CD14-positive monocyte (primary cell): ENCODE measurements at regions not wholly inside any gene's neighbourhood (a gene's known extent, or its start where the extent isn't known, plus 50 kb on each side); places are given as distances from the start of the nearest gene placed in this dataset.

Experiments used
- DNase-seq, 3 donors: peaks; one replicate each; pipeline ENCODE4 v3.0.0-alpha.2; 2011 to 2022
- H2AFZ ChIP-seq: 2 replicates; pipeline ENCODE4 v1.6.0; 2012; ENCODE audit warnings: mild to moderate bottlenecking, low read depth, low read length, inconsistent platforms; ENCODE audit not compliant: insufficient read depth, poor library complexity, severe bottlenecking
- H3K27ac ChIP-seq, 2 donors: 1 replicate in 1 of 2; 2 replicates in 1 of 2; pipeline ENCODE4 v1.5.1; 2012 to 2013; ENCODE audit warnings: low read length in 2 of 2, control low read depth in 1 of 2, inconsistent platforms in 1 of 2, low read depth in 1 of 2, mild to moderate bottlenecking in 1 of 2
- H3K27me3 ChIP-seq, 2 donors: one replicate each; pipeline versions ENCODE4 v1.6.0 to v1.6.1; 2011 to 2013; ENCODE audit warnings: low read length in 2 of 2; ENCODE audit not compliant: control insufficient read depth in 2 of 2, insufficient read depth in 2 of 2
- H3K36me3 ChIP-seq, 2 donors: replicated peaks in 1 of 2; 1 replicate in 1 of 2; 2 replicates in 1 of 2; pipeline versions ENCODE4 v1.5.1 to v1.6.1; 2012 to 2013; ENCODE audit warnings: low read length in 2 of 2, control low read depth in 1 of 2, inconsistent platforms in 1 of 2, mild to moderate bottlenecking in 1 of 2; ENCODE audit not compliant: insufficient read depth in 2 of 2, control insufficient read depth in 1 of 2
- H3K4me1 ChIP-seq, 2 donors: 1 replicate in 1 of 2; 2 replicates in 1 of 2; pipeline versions ENCODE4 v1.5.1 to v1.6.1; 2012 to 2013; ENCODE audit warnings: low read length in 2 of 2, control low read depth in 1 of 2, inconsistent platforms in 1 of 2, mild to moderate bottlenecking in 1 of 2, moderate library complexity in 1 of 2; ENCODE audit not compliant: insufficient read depth in 2 of 2, control insufficient read depth in 1 of 2
- H3K4me2 ChIP-seq: replicated peaks from 2 replicates; pipeline ENCODE3; 2012; ENCODE audit warnings: low read length, moderate library complexity, mild to moderate bottlenecking; ENCODE audit not compliant: poor library complexity, severe bottlenecking; ENCODE audit errors: extremely low read depth
- H3K4me3 ChIP-seq, 3 experiments: fragments of 200-600 bp in 1 of 3; sonication (generic) in 1 of 3; replicated peaks in 1 of 3; 1 replicate in 2 of 3; 2 replicates in 1 of 3; pipeline ENCODE4 v1.5.1; 2011 to 2013; ENCODE audit warnings: low read length in 3 of 3, mild to moderate bottlenecking in 3 of 3, control low read depth in 2 of 3, low read depth in 2 of 3, inconsistent platforms in 1 of 3, moderate library complexity in 1 of 3
- H3K79me2 ChIP-seq: 2 replicates; pipeline ENCODE4 v1.6.0; 2012; ENCODE audit warnings: mild to moderate bottlenecking, control low read depth, inconsistent platforms, low read length, moderate library complexity; ENCODE audit not compliant: insufficient read depth
- H3K9ac ChIP-seq: 2 replicates; pipeline ENCODE4 v1.6.0; 2017; ENCODE audit warnings: low read length, mild to moderate bottlenecking; ENCODE audit not compliant: insufficient read depth, poor library complexity, severe bottlenecking
- H3K9me3 ChIP-seq, 2 donors: replicated peaks in 1 of 2; 1 replicate in 1 of 2; 2 replicates in 1 of 2; pipeline versions ENCODE4 v1.5.1 to v1.6.1; 2012 to 2013; ENCODE audit warnings: low read length in 2 of 2, control low read depth in 1 of 2; ENCODE audit not compliant: control insufficient read depth in 1 of 2, insufficient read depth in 1 of 2
- H4K20me1 ChIP-seq: 2 replicates; pipeline ENCODE4 v1.6.0; 2012; ENCODE audit warnings: mild to moderate bottlenecking, low read length, control low read depth, moderate library complexity; ENCODE audit not compliant: insufficient read depth
- H3K27ac Mint-ChIP-seq, 7 donors: one replicate each; pipeline ENCODE4 v1.8.0; 2020; ENCODE audit warnings: mild to moderate bottlenecking in 7 of 7, mixed read lengths in 7 of 7, moderate library complexity in 6 of 7, inconsistent platforms in 2 of 7
- H3K27me3 Mint-ChIP-seq, 3 donors: one replicate each; pipeline ENCODE4 v1.8.0; 2021 to 2022; ENCODE audit warnings: low read depth in 3 of 3, mild to moderate bottlenecking in 3 of 3, mixed read lengths in 3 of 3, moderate library complexity in 3 of 3, inconsistent platforms in 1 of 3
- H3K36me3 Mint-ChIP-seq, 2 donors: one replicate each; pipeline ENCODE4 v1.8.0; 2020; ENCODE audit warnings: mixed read lengths in 2 of 2, inconsistent platforms in 1 of 2, mild to moderate bottlenecking in 1 of 2
- H3K4me1 Mint-ChIP-seq: one replicate; pipeline ENCODE4 v1.8.0; 2020; ENCODE audit warnings: mild to moderate bottlenecking, mixed read lengths
- H3K4me3 Mint-ChIP-seq, 2 donors: one replicate each; pipeline ENCODE4 v1.8.0; 2020; ENCODE audit warnings: mild to moderate bottlenecking in 2 of 2, mixed read lengths in 2 of 2, moderate library complexity in 1 of 2
- H3K9me3 Mint-ChIP-seq, 7 donors: one replicate each; pipeline ENCODE4 v1.8.0; 2020 to 2022; ENCODE audit warnings: mixed read lengths in 7 of 7, mild to moderate bottlenecking in 6 of 7, moderate library complexity in 6 of 7, inconsistent platforms in 2 of 7
- CTCF ChIP-seq: fragments of 200-600 bp; IDR thresholded peaks from one replicate; pipeline ENCODE4 v1.8.0; 2022; ENCODE audit warnings: antibody characterized with exemption, mild to moderate bottlenecking
- WGBS: methylation state at CpG from one replicate; pipeline ENCODE4 v1.1.5; 2013; ENCODE audit warnings: missing lambda C conversion rate; ENCODE audit not compliant: insufficient coverage; 5-methylcytosine and 5-hydroxymethylcytosine counted together
- intact Hi-C, 2 donors: fragments of 100-400 bp; cut with micrococcal nuclease; formaldehyde crosslinking; loops; one replicate each; pipeline versions ENCODE4 v1.15.0 to v1.15.1; 2023

DNA sequence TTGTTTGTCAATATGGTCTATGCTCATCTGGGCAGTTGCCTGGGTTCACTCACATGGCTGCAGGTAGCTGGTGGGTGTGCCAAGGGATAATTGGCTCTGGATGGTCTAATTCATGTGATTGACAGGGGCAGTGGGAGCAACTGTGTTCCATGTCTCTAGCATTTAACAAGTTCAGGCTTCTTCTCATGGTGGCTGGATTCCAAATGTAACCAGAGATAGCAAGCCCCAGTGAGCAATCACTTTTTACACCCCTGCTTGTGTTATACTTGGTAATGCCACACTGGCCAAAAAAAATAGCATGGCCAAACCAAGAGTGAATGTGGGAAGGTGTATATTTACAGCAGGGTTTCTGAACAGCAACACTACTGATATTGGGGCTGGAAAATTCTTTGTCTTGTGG lies 89.6 kb upstream of the TNFSF11 start:
- H3K4me3 Mint-ChIP-seq, result no peak overlapping the region
- Histone ChIP-seq H3K27ac (no peak overlapping the region), H3K4me3 (no peak overlapping the region), H3K27me3 (no peaks in the 10 kb centered on the region), H3K36me3 (no peaks in the 10 kb centered on the region), H2AFZ (no peak overlapping the region), H3K4me1 (peaks cover 0 to 5% of the 10 kb centered on the region in 2 donors), H3K4me2 (no peak overlapping the region), H3K9me3 (no peaks in the 10 kb centered on the region), H3K9ac (no peak overlapping the region), H3K79me2 (no peaks in the 10 kb centered on the region), H4K20me1 (no peaks in the 10 kb centered on the region)
- intact Hi-C loops, result no loop called here
- peaks cover 0 to 3% (median 1%) of the 10 kb centered on the region in 3 donors for H3K27me3 Mint-ChIP-seq
- no peak for DNase-seq
- peaks cover 4% of the 10 kb centered on the region for H3K4me1 Mint-ChIP-seq
- H3K36me3 Mint-ChIP-seq, result no peaks in the 10 kb centered on the region
- H3K27ac Mint-ChIP-seq, result no peak overlapping the region
- peaks cover 0 to 2% (median 0%) of the 10 kb centered on the region in 7 donors for H3K9me3 Mint-ChIP-seq
- no peak for TF ChIP-seq CTCF

DNA sequence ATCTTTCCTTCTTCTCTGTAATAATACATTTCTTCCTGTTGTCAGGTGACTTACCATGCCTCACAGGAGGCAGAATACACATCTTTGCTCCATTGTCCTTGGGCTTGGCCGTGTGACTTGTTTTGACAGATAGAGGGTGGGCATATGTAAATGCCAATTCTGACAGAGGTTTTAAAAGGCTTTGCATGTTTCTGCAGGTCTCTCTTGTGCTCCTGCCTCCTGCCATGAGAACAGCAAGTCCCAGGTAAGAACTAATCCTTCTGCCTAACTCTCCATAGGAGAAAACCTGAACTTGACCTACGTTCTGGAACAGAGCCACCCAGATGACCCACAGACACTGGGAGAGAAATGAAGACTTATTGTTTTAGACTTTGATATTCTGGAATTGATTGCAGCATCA lies 88.7 kb upstream of the TNFSF11 start:
- Histone ChIP-seq H3K4me1 (peaks cover 0 to 5% of the 10 kb centered on the region in 2 donors), H3K4me2 (no peak overlapping the region), H3K79me2 (no peaks in the 10 kb centered on the region), H3K9me3 (no peaks in the 10 kb centered on the region), H3K4me3 (no peak overlapping the region), H3K27me3 (no peaks in the 10 kb centered on the region), H2AFZ (no peak overlapping the region), H4K20me1 (no peaks in the 10 kb centered on the region), H3K9ac (no peak overlapping the region), H3K36me3 (no peaks in the 10 kb centered on the region), H3K27ac (no peak overlapping the region)
- no peak for TF ChIP-seq CTCF
- WGBS, result 100% methylated on average over 1 of the region's 2 CpGs
- Mint-ChIP-seq H3K4me3 (no peak overlapping the region), H3K4me1 (peaks cover 4% of the 10 kb centered on the region), H3K27me3 (peaks cover 0 to 1% (median 1%) of the 10 kb centered on the region in 3 donors), H3K9me3 (peaks cover 0 to 2% (median 0%) of the 10 kb centered on the region in 7 donors), H3K36me3 (no peaks in the 10 kb centered on the region), H3K27ac (no peak overlapping the region)
- intact Hi-C loops, result no loop called here
- DNase-seq, result no peak
